ENCODE measurements at regions not wholly inside any gene's neighbourhood (a gene's known extent, or its start where the extent isn't known, plus 50 kb on each side); places are given as distances from the start of the nearest gene placed in this dataset.
"Not testable (repeated sequence)": the region's sequence is repeated elsewhere in the genome, so short reads cannot be mapped to it uniquely, and the experiment has no call there.

- no peak for DNase-seq (ENCODE audit: low read depth, low spot score)
- TF ChIP-seq, protein P1, sequence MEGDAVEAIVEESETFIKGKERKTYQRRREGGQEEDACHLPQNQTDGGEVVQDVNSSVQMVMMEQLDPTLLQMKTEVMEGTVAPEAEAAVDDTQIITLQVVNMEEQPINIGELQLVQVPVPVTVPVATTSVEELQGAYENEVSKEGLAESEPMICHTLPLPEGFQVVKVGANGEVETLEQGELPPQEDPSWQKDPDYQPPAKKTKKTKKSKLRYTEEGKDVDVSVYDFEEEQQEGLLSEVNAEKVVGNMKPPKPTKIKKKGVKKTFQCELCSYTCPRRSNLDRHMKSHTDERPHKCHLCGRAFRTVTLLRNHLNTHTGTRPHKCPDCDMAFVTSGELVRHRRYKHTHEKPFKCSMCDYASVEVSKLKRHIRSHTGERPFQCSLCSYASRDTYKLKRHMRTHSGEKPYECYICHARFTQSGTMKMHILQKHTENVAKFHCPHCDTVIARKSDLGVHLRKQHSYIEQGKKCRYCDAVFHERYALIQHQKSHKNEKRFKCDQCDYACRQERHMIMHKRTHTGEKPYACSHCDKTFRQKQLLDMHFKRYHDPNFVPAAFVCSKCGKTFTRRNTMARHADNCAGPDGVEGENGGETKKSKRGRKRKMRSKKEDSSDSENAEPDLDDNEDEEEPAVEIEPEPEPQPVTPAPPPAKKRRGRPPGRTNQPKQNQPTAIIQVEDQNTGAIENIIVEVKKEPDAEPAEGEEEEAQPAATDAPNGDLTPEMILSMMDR (IDR thresholded peaks at IDR 0.05; ENCODE audit: insufficient read depth, low read length, missing control alignments), result no peak
- no peak overlapping the region for H3K4me3 ChIP-seq (ENCODE audit: low read depth, low read length)
- POLR2A ChIA-PET, result no interaction called here
- CTCF ChIA-PET, result no interaction called here
Observed at GRCh38 chr5:100023536-100023935, 511.6 kb upstream of the FAM174A start.

- no peak for DNase-seq (ENCODE audit: low read depth, low spot score)
- POLR2A ChIA-PET, result no interaction called here
- H3K4me3 ChIP-seq (ENCODE audit: low read depth, low read length), result no peak overlapping the region
- CTCF ChIA-PET, result no interaction called here
- TF ChIP-seq, protein P1 (IDR thresholded peaks at IDR 0.05; ENCODE audit: insufficient read depth, low read length, missing control alignments), result no peak
Observed at GRCh38 chr5:100017520-100018262, 517.5 kb upstream of the FAM174A start.

- POLR2A ChIA-PET; H3K4me3 ChIP-seq (ENCODE audit: low read depth, low read length); CTCF ChIA-PET; DNase-seq (ENCODE audit: low read depth, low spot score): not testable (repeated sequence)
Observed at GRCh38 chr5:100013305-100013704, 521.9 kb upstream of the FAM174A start.

- CTCF ChIA-PET; POLR2A ChIA-PET; DNase-seq (ENCODE audit: low read depth, low spot score); H3K4me3 ChIP-seq (ENCODE audit: low read depth, low read length): not testable (repeated sequence)
Observed at GRCh38 chr5:100011160-100011559, 524.0 kb upstream of the FAM174A start.

DNA sequence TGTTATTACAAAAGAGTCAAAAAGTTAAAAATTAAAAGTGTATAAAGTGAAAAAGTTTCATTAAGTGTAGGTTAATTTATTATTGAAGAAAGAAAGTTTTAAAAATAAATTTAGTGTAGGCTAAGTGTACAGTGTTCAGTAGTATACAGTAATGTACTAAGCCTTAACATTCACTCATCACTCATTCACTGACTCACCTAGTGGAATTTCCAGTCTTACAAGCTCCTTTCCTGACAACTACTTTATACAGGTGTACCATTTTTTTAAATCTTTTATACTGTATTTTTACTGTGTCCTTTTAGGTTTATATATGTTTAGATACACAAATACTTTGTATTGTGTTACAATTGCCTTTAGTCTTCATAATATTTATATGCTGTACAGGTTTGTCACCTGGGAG lies 530.2 kb upstream of the FAM174A start:
- ChIA-PET CTCF (no interaction called here), POLR2A (no interaction called here)
- no peak for DNase-seq (ENCODE audit: low read depth, low spot score)
- TF ChIP-seq, protein P1 (IDR thresholded peaks at IDR 0.05; ENCODE audit: insufficient read depth, low read length, missing control alignments), result no peak
- no peak overlapping the region for H3K4me3 ChIP-seq (ENCODE audit: low read depth, low read length)

- H3K4me3 ChIP-seq (ENCODE audit: low read depth, low read length), result no peak overlapping the region
- CTCF ChIA-PET, result no interaction called here
- POLR2A ChIA-PET, result no interaction called here
- TF ChIP-seq, protein P1 (IDR thresholded peaks at IDR 0.05; ENCODE audit: insufficient read depth, low read length, missing control alignments), result no peak
- no peak for DNase-seq (ENCODE audit: low read depth, low spot score)
Observed at GRCh38 chr5:99998319-99998718, 536.9 kb upstream of the FAM174A start.

DNA sequence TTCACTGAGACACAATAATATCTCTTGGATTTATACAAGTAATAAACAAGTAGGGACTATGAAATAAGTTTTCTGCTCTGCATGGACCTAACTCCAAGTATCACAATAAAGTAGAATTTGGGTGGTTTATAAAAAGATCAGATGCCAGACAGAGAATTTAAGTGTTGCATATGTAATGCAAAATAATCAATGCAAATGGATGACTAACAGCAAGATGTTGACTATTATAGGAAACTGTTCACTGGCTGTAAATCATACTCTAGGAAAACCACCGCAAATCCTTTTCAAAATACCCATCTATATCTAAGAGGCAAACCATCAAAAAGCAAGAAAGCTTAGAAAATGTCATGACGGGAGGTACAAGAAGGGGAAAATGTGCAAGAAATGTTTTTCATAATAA lies 539.8 kb upstream of the FAM174A start:
- ChIA-PET CTCF (no interaction called here), POLR2A (no interaction called here)
- no peak for DNase-seq (ENCODE audit: low read depth, low spot score)
- TF ChIP-seq, protein P1 (IDR thresholded peaks at IDR 0.05; ENCODE audit: insufficient read depth, low read length, missing control alignments), result no peak
- H3K4me3 ChIP-seq (ENCODE audit: low read depth, low read length), result no peak overlapping the region

Measured in AG04449 (cell line).